ENCODE measurements at regions not wholly inside any gene's neighbourhood (a gene's known extent, or its start where the extent isn't known, plus 50 kb on each side); places are given as distances from the start of the nearest gene placed in this dataset.

- TF ChIP-seq, protein P1, sequence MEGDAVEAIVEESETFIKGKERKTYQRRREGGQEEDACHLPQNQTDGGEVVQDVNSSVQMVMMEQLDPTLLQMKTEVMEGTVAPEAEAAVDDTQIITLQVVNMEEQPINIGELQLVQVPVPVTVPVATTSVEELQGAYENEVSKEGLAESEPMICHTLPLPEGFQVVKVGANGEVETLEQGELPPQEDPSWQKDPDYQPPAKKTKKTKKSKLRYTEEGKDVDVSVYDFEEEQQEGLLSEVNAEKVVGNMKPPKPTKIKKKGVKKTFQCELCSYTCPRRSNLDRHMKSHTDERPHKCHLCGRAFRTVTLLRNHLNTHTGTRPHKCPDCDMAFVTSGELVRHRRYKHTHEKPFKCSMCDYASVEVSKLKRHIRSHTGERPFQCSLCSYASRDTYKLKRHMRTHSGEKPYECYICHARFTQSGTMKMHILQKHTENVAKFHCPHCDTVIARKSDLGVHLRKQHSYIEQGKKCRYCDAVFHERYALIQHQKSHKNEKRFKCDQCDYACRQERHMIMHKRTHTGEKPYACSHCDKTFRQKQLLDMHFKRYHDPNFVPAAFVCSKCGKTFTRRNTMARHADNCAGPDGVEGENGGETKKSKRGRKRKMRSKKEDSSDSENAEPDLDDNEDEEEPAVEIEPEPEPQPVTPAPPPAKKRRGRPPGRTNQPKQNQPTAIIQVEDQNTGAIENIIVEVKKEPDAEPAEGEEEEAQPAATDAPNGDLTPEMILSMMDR (IDR thresholded peaks at IDR 0.05; ENCODE audit: control insufficient read depth, insufficient read depth, low read depth, low read length, missing control alignments) = no peak
- DNase-seq (ENCODE audit: low read depth) = no peak
- H3K4me3 ChIP-seq (ENCODE audit: control insufficient read depth, low read depth, low read length) = no peak overlapping the region
These were observed 259.4 kb upstream of the SSTR1 start for GRCh38 chr14:37948266-37948665.

GRCh38 chr14:37968664-37969240 lies 239.0 kb upstream of the SSTR1 start:
- TF ChIP-seq, protein P1 (IDR thresholded peaks at IDR 0.05; ENCODE audit: control insufficient read depth, insufficient read depth, low read depth, low read length, missing control alignments) = no peak
- DNase-seq (ENCODE audit: low read depth) = no peak
- H3K4me3 ChIP-seq (ENCODE audit: control insufficient read depth, low read depth, low read length) = no peak overlapping the region

GRCh38 chr14:37969511-37969979 lies 238.2 kb upstream of the SSTR1 start:
- no peak overlapping the region for H3K4me3 ChIP-seq (ENCODE audit: control insufficient read depth, low read depth, low read length)
- DNase-seq (ENCODE audit: low read depth) = no peak
- TF ChIP-seq, protein P1 (IDR thresholded peaks at IDR 0.05; ENCODE audit: control insufficient read depth, insufficient read depth, low read depth, low read length, missing control alignments) = no peak

- TF ChIP-seq, protein P1 (IDR thresholded peaks at IDR 0.05; ENCODE audit: control insufficient read depth, insufficient read depth, low read depth, low read length, missing control alignments) = no peak
- no peak for DNase-seq (ENCODE audit: low read depth)
- no peak overlapping the region for H3K4me3 ChIP-seq (ENCODE audit: control insufficient read depth, low read depth, low read length)
These were observed 237.0 kb upstream of the SSTR1 start for GRCh38 chr14:37970696-37971095.

DNA sequence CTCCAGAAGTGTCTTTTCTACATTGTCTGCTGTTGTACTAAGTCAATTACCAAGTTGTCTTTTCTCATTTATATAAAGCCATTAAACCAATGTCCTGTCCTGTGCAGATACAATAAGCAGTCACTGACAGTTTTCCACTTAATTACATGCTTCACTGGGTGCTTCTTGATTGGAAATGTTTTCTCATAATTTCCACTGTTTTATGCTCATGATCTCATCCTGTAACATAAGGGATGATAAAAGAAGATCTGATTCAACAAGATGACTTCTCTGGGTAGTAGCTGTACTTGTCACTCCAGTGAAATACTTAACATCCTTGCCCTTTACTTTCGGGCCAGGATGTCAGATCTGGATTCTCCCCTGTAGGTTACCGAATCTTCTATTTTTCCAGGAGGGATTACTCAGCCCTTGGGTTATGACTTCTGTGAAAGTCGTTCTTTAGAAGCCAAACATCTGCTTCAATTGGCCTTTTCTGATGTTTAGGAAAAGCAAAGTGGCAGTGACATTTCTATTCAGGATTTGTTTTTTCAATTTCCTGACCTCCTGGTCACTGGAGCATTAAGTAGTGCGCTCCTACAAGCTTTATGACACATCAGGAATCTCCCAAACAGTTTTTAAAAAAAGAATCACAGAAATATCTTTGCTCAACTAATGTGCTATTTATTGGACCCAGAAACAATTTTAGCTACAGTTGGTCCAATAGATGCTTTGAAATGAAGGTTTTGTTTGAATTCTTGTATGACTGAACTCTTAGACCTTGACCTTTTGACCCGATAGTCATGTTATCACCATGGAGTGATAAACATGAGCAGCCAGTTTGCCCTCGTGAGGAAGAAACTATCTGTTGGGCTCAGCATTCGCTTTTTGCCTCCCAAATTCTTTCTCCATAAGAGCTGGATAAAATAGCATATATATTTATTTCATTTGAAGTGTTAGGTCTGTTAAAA lies 234.5 kb upstream of the SSTR1 start:
- H3K4me3 ChIP-seq (ENCODE audit: control insufficient read depth, low read depth, low read length) = no peak overlapping the region
- TF ChIP-seq, protein P1 (IDR thresholded peaks at IDR 0.05; ENCODE audit: control insufficient read depth, insufficient read depth, low read depth, low read length, missing control alignments) = no peak
- DNase-seq (ENCODE audit: low read depth) = no peak

GRCh38 chr14:37974421-37974820 lies 233.3 kb upstream of the SSTR1 start:
- H3K4me3 ChIP-seq (ENCODE audit: control insufficient read depth, low read depth, low read length) = no peak overlapping the region
- TF ChIP-seq, protein P1 (IDR thresholded peaks at IDR 0.05; ENCODE audit: control insufficient read depth, insufficient read depth, low read depth, low read length, missing control alignments) = no peak
- no peak for DNase-seq (ENCODE audit: low read depth)
